ENCODE measurements at regions not wholly inside any gene's neighbourhood (a gene's known extent, or its start where the extent isn't known, plus 50 kb on each side); places are given as distances from the start of the nearest gene placed in this dataset.

GRCh38 chr6:82040405-82041221, 206.9 kb downstream of the IBTK start:
- no peak for TF ChIP-seq TARDBP (IDR thresholded peaks at IDR 0.05)
- no peak for TF ChIP-seq SP1 (IDR thresholded peaks at IDR 0.05)
- no peak for TF ChIP-seq SUZ12 (IDR thresholded peaks at IDR 0.05)
- no peak for TF ChIP-seq LEF1 (IDR thresholded peaks at IDR 0.05; ENCODE audit: borderline replicate concordance)
- no peak for TF ChIP-seq L3MBTL2 (conservative IDR thresholded peaks at IDR 0.05)
- TF ChIP-seq NFRKB (IDR thresholded peaks at IDR 0.05), result no peak
- TF ChIP-seq FOXA1 (IDR thresholded peaks at IDR 0.05), result no peak
- no peak for TF ChIP-seq FOXM1 (IDR thresholded peaks at IDR 0.05; ENCODE audit: borderline replicate concordance)
- TF ChIP-seq, protein P1, sequence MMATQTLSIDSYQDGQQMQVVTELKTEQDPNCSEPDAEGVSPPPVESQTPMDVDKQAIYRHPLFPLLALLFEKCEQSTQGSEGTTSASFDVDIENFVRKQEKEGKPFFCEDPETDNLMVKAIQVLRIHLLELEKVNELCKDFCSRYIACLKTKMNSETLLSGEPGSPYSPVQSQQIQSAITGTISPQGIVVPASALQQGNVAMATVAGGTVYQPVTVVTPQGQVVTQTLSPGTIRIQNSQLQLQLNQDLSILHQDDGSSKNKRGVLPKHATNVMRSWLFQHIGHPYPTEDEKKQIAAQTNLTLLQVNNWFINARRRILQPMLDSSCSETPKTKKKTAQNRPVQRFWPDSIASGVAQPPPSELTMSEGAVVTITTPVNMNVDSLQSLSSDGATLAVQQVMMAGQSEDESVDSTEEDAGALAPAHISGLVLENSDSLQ (IDR thresholded peaks at IDR 0.05), result no peak
- no peak for TF ChIP-seq BHLHE40 (IDR thresholded peaks at IDR 0.05; ENCODE audit: borderline replicate concordance)
- TF ChIP-seq HDGF (IDR thresholded peaks at IDR 0.05; ENCODE audit: borderline replicate concordance), result no peak
- TF ChIP-seq FOXK2 (IDR thresholded peaks at IDR 0.05), result no peak
- no peak for TF ChIP-seq ARNT (IDR thresholded peaks at IDR 0.05)
- no peak for TF ChIP-seq ELF4 (IDR thresholded peaks at IDR 0.05)
